H7 (cell line): ENCODE measurements at regions not wholly inside any gene's neighbourhood (a gene's known extent, or its start where the extent isn't known, plus 50 kb on each side); places are given as distances from the start of the nearest gene placed in this dataset.
"Not testable (repeated sequence)": the region's sequence is repeated elsewhere in the genome, so short reads cannot be mapped to it uniquely, and the experiment has no call there.

Source experiments
- DNase-seq: peaks from one replicate; pipeline ENCODE4 v3.0.0; 2012
- H3K27me3 ChIP-seq: 2 replicates; pipeline ENCODE4 v1.6.0; 2011; ENCODE audit warnings: mild to moderate bottlenecking, low read length; ENCODE audit not compliant: control insufficient read depth, insufficient read depth
- H3K36me3 ChIP-seq: replicated peaks from 2 replicates; pipeline ENCODE4 v1.5.1; 2011; ENCODE audit warnings: low read length; ENCODE audit not compliant: control insufficient read depth, insufficient read depth
- H3K4me3 ChIP-seq: 2 replicates; pipeline ENCODE4 v1.5.1; 2011; ENCODE audit warnings: low read depth, mild to moderate bottlenecking, control low read depth, low read length, moderate library complexity; ENCODE audit not compliant: insufficient read depth

- Histone ChIP-seq H3K36me3 (no peaks in the 10 kb centered on the region), H3K4me3 (no peak overlapping the region), H3K27me3 (no peaks in the 10 kb centered on the region)
- DNase-seq = no peak
These were observed 221.7 kb upstream of the HTR1E start for GRCh38 chr6:86715676-86716075.

GRCh38 chr6:86712039-86712438 is 225.3 kb upstream of the HTR1E start:
- no peak for DNase-seq
- Histone ChIP-seq H3K4me3 (no peak overlapping the region), H3K27me3 (no peaks in the 10 kb centered on the region), H3K36me3 (no peaks in the 10 kb centered on the region)

GRCh38 chr6:86707545-86708120 is 229.7 kb upstream of the HTR1E start:
- Histone ChIP-seq H3K27me3 (no peaks in the 10 kb centered on the region), H3K4me3 (no peak overlapping the region)
- no peak for DNase-seq

GRCh38 chr6:86706449-86706848 is 230.9 kb upstream of the HTR1E start:
- H3K4me3 ChIP-seq = no peak overlapping the region
- no peaks in the 10 kb centered on the region for H3K36me3 ChIP-seq
- DNase-seq = peak; percentile 16
- no peaks in the 10 kb centered on the region for H3K27me3 ChIP-seq

More at GRCh38 chr6:86707545-86708120, 229.7 kb upstream of the HTR1E start:
- H3K36me3 ChIP-seq = no peaks in the 10 kb centered on the region

- H3K27me3 ChIP-seq, H3K36me3 ChIP-seq, DNase-seq, H3K4me3 ChIP-seq: not testable (repeated sequence)
These were observed 236.1 kb upstream of the HTR1E start for GRCh38 chr6:86701228-86701627.

- Histone ChIP-seq H3K4me3 (no peak overlapping the region), H3K36me3 (no peaks in the 10 kb centered on the region), H3K27me3 (no peaks in the 10 kb centered on the region)
- no peak for DNase-seq
These were observed 250.8 kb upstream of the HTR1E start for GRCh38 chr6:86686496-86686895.

GRCh38 chr6:86685230-86685797 is 252.0 kb upstream of the HTR1E start:
- H3K4me3 ChIP-seq = no peak overlapping the region
- H3K36me3 ChIP-seq = no peaks in the 10 kb centered on the region
- H3K27me3 ChIP-seq = no peaks in the 10 kb centered on the region
- DNase-seq = no peak

- no peaks in the 10 kb centered on the region for H3K27me3 ChIP-seq
These were observed 254.0 kb upstream of the HTR1E start for GRCh38 chr6:86683132-86683908.

GRCh38 chr6:86682297-86682696 is 255.0 kb upstream of the HTR1E start:
- H3K4me3 ChIP-seq = no peak overlapping the region
- DNase-seq = no peak
- H3K27me3 ChIP-seq = no peaks in the 10 kb centered on the region
- H3K36me3 ChIP-seq = no peaks in the 10 kb centered on the region

More at GRCh38 chr6:86683132-86683908, 254.0 kb upstream of the HTR1E start:
- no peak for DNase-seq
- no peak overlapping the region for H3K4me3 ChIP-seq
- no peaks in the 10 kb centered on the region for H3K36me3 ChIP-seq

- H3K4me3 ChIP-seq, DNase-seq, H3K36me3 ChIP-seq, H3K27me3 ChIP-seq: not testable (repeated sequence)
These were observed 256.2 kb upstream of the HTR1E start for GRCh38 chr6:86681140-86681539.

- not testable (repeated sequence) for H3K36me3 ChIP-seq, H3K27me3 ChIP-seq, DNase-seq, H3K4me3 ChIP-seq
These were observed 265.2 kb upstream of the HTR1E start for GRCh38 chr6:86672125-86672524.

- DNase-seq = no peak
- no peak overlapping the region for H3K4me3 ChIP-seq
- no peaks in the 10 kb centered on the region for H3K36me3 ChIP-seq
- H3K27me3 ChIP-seq = no peaks in the 10 kb centered on the region
These were observed 280.1 kb upstream of the HTR1E start for GRCh38 chr6:86657192-86657591.

- Histone ChIP-seq H3K36me3 (no peaks in the 10 kb centered on the region), H3K27me3 (no peaks in the 10 kb centered on the region), H3K4me3 (no peak overlapping the region)
- no peak for DNase-seq
These were observed 308.2 kb upstream of the HTR1E start for GRCh38 chr6:86629123-86629522.

GRCh38 chr6:86619428-86619827 is 317.9 kb upstream of the HTR1E start:
- no peak for DNase-seq
- Histone ChIP-seq H3K4me3 (no peak overlapping the region), H3K36me3 (no peaks in the 10 kb centered on the region), H3K27me3 (no peaks in the 10 kb centered on the region)

- DNase-seq = no peak
- Histone ChIP-seq H3K27me3 (no peaks in the 10 kb centered on the region), H3K4me3 (no peak overlapping the region), H3K36me3 (no peaks in the 10 kb centered on the region)
These were observed 322.0 kb upstream of the HTR1E start for GRCh38 chr6:86615299-86615698.
